GM12878 (cell line): ENCODE measurements at regions not wholly inside any gene's neighbourhood (a gene's known extent, or its start where the extent isn't known, plus 50 kb on each side); places are given as distances from the start of the nearest gene placed in this dataset.

Experiments used
- ATAC-seq: fragments of 200-7000 bp; cut with Tn5 transposase; 3 replicates; pipeline ENCODE4 v1.9.1; 2020; ENCODE audit warnings: mild to moderate bottlenecking, moderate library complexity
- BruUV-seq: library from RNA; stranded (reverse); fragments of 400-500 nt; replicated peaks from 2 replicates; lab custom pipeline; 2021; lab: Mats Ljungman, UMichigan
- CTCF ChIA-PET: fragments of 300-600 bp; sonication (Branson Sonifier 250); formaldehyde crosslinking; extraction: SDS; loops from one replicate; lab custom pipeline; 2021; ENCODE audit warnings: inconsistent platforms; lab: Yijun Ruan, JAX
- POLR2A ChIA-PET: fragments of 350-600 bp; formaldehyde crosslinking; extraction: SDS; loops from one replicate; lab custom pipeline; 2021; ENCODE audit warnings: inconsistent platforms; lab: Charles Lee
- RAD21 ChIA-PET: fragments of 300-600 bp; sonication (Branson Sonifier 250); formaldehyde crosslinking; loops from one replicate; lab custom pipeline; 2023; ENCODE audit warnings: antibody characterized with exemption; ENCODE audit not compliant: unreplicated experiment; lab: Charles Lee
- SMC1A ChIA-PET: fragments of 300-600 bp; sonication (Branson Sonifier 250); formaldehyde crosslinking; loops from one replicate; lab custom pipeline; 2023; ENCODE audit not compliant: unreplicated experiment, uncharacterized antibody; lab: Charles Lee
- DNase-seq: peaks from one replicate; pipeline ENCODE4 v3.0.0-alpha.2; 2011; ENCODE audit warnings: low read depth, low spot score
- FAIRE-seq: peaks from 3 replicates; lab custom pipeline; 2011; peaks lifted over from hg19 to GRCh38; lab: Jason Lieb, UNC
- H2AFZ ChIP-seq: 2 replicates; pipeline ENCODE4 v1.6.0; 2011; ENCODE audit warnings: low read depth, low read length, control low read depth; ENCODE audit not compliant: control insufficient read depth
- H3K27ac ChIP-seq: 2 replicates; pipeline ENCODE4 v1.5.1; 2011; ENCODE audit warnings: control low read depth; ENCODE audit not compliant: control insufficient read depth, insufficient read depth
- H3K27me3 ChIP-seq, 2 experiments: replicated peaks in 1 of 2; 2 replicates each; pipeline versions ENCODE4 v1.6.0 to v1.6.1; 2011; ENCODE audit warnings: low read length in 1 of 2; ENCODE audit not compliant: control insufficient read depth in 2 of 2, insufficient read depth in 2 of 2
- H3K36me3 ChIP-seq, 2 experiments: 2 replicates each; pipeline ENCODE4 v1.5.1; 2011; ENCODE audit warnings: low read length in 1 of 2; ENCODE audit not compliant: control insufficient read depth in 2 of 2, insufficient read depth in 2 of 2
- H3K4me1 ChIP-seq: 2 replicates; pipeline ENCODE4 v1.6.1; 2011; ENCODE audit warnings: mild to moderate bottlenecking, low read length, moderate library complexity, mixed read lengths; ENCODE audit not compliant: control insufficient read depth, insufficient read depth
- H3K4me2 ChIP-seq: 2 replicates; pipeline ENCODE4 v1.6.0; 2011; ENCODE audit warnings: control low read depth; ENCODE audit not compliant: control insufficient read depth, insufficient read depth
- H3K4me3 ChIP-seq: fragments of 200-600 bp; sonication (generic); 2 replicates; pipeline ENCODE4 v1.5.1; 2016
- H3K79me2 ChIP-seq: 2 replicates; pipeline ENCODE4 v1.6.0; 2011; ENCODE audit warnings: low read length; ENCODE audit not compliant: control insufficient read depth, insufficient read depth
- H3K9ac ChIP-seq: 2 replicates; pipeline ENCODE4 v1.8.0; 2011; ENCODE audit warnings: low read length, control low read depth, mixed read lengths; ENCODE audit not compliant: control insufficient read depth, insufficient read depth
- H3K9me3 ChIP-seq: replicated peaks from 3 replicates; pipeline ENCODE4 v1.5.1; 2011; ENCODE audit warnings: mild to moderate bottlenecking, low read length; ENCODE audit not compliant: control insufficient read depth, insufficient read depth
- H4K20me1 ChIP-seq: 2 replicates; pipeline ENCODE4 v1.6.0; 2011; ENCODE audit not compliant: control insufficient read depth, insufficient read depth
- ZBTB11 ChIP-seq: fragments of 450-650 bp; formaldehyde crosslinking; IDR thresholded peaks from 2 replicates; pipeline ENCODE4 v1.5.0; 2022; ENCODE audit warnings: mild to moderate bottlenecking, missing genetic modification characterization
- ZNF24 ChIP-seq: fragments of 450-650 bp; IDR thresholded peaks from 2 replicates; pipeline ENCODE4 v1.6.1; 2017; ENCODE audit warnings: antibody characterized with exemption, mild to moderate bottlenecking
- WGBS: methylation state at CpG from one replicate; pipeline ENCODE4 v1.1.6; 2016; ENCODE audit warnings: low lambda C conversion rate; ENCODE audit not compliant: insufficient replicate concordance, insufficient coverage; ENCODE audit errors: missing lambda C conversion rate; 5-methylcytosine and 5-hydroxymethylcytosine counted together
- in situ Hi-C: fragments of 300-500 bp; cut with MboI; formaldehyde crosslinking; loops from 9 replicates; pipeline ENCODE4 v1.14.3; 2018; ENCODE audit warnings: mixed read lengths
- intact Hi-C: fragments of 100-400 bp; cut with micrococcal nuclease; formaldehyde crosslinking; loops from one replicate; pipeline ENCODE4 v1.14.2; 2022; ENCODE audit not compliant: unreplicated experiment

GRCh38 chr2:16082276-16082675 lies 141.9 kb downstream of the MYCN start:
- no peak for FAIRE-seq
- no peak for TF ChIP-seq ZNF24
- SMC1A ChIA-PET, result no interaction called here

GRCh38 chr2:16081316-16082200 lies 141.2 kb downstream of the MYCN start:
- Histone ChIP-seq H4K20me1 (no peaks in the 10 kb centered on the region), H3K27ac (no peak overlapping the region), H3K4me2 (no peak overlapping the region), H3K27me3 (no peaks in the 10 kb centered on the region; a peak in 3 of 4 replicates), H2AFZ (no peak overlapping the region), H3K4me3 (no peak overlapping the region), H3K36me3 (no peaks in the 10 kb centered on the region), H3K4me1 (no peaks in the 10 kb centered on the region), H3K9ac (no peak overlapping the region), H3K79me2 (no peaks in the 10 kb centered on the region), H3K9me3 (no peaks in the 10 kb centered on the region)
- DNase-seq, result no peak
- intact Hi-C loops (no loop called here), in situ Hi-C loops (no loop called here)
- no peak for TF ChIP-seq ZBTB11
- ChIA-PET RAD21 (no interaction called here), SMC1A (no interaction called here), CTCF (no interaction called here), POLR2A (no interaction called here)
- BruUV-seq, result no TSS peak
- no peak for ATAC-seq
- 23% methylated on average over 6 of the region's 7 CpGs for WGBS
- FAIRE-seq, result no peak

More at GRCh38 chr2:16082276-16082675, 141.9 kb downstream of the MYCN start:
- ChIA-PET CTCF (no interaction called here), RAD21 (no interaction called here), POLR2A (no interaction called here)
- Histone ChIP-seq H3K4me1 (no peaks in the 10 kb centered on the region), H3K4me3 (no peak overlapping the region), H3K27me3 (no peaks in the 10 kb centered on the region; a peak in 3 of 4 replicates), H3K9ac (no peak overlapping the region), H3K79me2 (no peaks in the 10 kb centered on the region), H3K36me3 (no peaks in the 10 kb centered on the region), H3K27ac (no peak overlapping the region), H3K9me3 (no peaks in the 10 kb centered on the region), H2AFZ (no peak overlapping the region), H4K20me1 (no peaks in the 10 kb centered on the region), H3K4me2 (no peak overlapping the region)
- ATAC-seq (no peak), DNase-seq (no peak)
- BruUV-seq, result no TSS peak
- in situ Hi-C loops, result no loop called here
- intact Hi-C loops, result no loop called here
- 0% methylated on average over 1 of the region's 1 CpG for WGBS
